Testis (tissue), 2 donors: ENCODE measurements at regions not wholly inside any gene's neighbourhood (a gene's known extent, or its start where the extent isn't known, plus 50 kb on each side); places are given as distances from the start of the nearest gene placed in this dataset.

ENCODE experiments used
- POLR2A ChIP-seq: fragments of 450-650 bp; IDR thresholded peaks from one replicate; pipeline ENCODE4 v1.6.1; 2017; ENCODE audit warnings: antibody characterized with exemption, mild to moderate bottlenecking, moderate library complexity
- TF ChIP-seq, protein P1 (sequence below), 3 experiments: fragments of 450-650 bp in 2 of 3; fragments of 200-600 bp in 1 of 3; sonication (generic) in 1 of 3; IDR thresholded peaks; one replicate each; pipeline ENCODE4 v1.5.1; 2016 to 2019; ENCODE audit warnings: antibody characterized with exemption in 3 of 3, mild to moderate bottlenecking in 2 of 3, moderate library complexity in 1 of 3

DNA sequence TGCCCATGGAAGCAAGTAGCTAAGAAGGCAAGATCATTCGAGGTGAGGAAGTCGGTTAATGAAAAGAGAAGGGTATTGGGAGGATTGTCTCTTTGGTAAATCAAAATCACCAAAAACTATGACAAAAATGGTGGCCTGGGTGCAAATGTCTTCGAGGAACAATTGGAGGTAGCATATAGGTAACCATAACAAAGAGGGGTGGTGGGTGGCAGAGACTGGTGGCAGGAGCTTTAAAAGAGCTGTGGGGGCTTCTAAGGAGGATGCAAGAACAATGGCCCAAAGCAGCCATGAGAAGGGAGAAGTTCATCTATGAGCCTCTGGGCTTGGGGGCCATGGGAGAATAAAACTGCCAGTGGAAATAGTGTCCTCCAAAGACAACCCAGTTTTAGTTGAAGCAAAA is 172.2 kb upstream of the PDE1C start:
- TF ChIP-seq, protein P1, sequence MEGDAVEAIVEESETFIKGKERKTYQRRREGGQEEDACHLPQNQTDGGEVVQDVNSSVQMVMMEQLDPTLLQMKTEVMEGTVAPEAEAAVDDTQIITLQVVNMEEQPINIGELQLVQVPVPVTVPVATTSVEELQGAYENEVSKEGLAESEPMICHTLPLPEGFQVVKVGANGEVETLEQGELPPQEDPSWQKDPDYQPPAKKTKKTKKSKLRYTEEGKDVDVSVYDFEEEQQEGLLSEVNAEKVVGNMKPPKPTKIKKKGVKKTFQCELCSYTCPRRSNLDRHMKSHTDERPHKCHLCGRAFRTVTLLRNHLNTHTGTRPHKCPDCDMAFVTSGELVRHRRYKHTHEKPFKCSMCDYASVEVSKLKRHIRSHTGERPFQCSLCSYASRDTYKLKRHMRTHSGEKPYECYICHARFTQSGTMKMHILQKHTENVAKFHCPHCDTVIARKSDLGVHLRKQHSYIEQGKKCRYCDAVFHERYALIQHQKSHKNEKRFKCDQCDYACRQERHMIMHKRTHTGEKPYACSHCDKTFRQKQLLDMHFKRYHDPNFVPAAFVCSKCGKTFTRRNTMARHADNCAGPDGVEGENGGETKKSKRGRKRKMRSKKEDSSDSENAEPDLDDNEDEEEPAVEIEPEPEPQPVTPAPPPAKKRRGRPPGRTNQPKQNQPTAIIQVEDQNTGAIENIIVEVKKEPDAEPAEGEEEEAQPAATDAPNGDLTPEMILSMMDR (IDR thresholded peaks at IDR 0.05) = no peak
- TF ChIP-seq POLR2A = no peak
